ENCODE measurements at regions not wholly inside any gene's neighbourhood (a gene's known extent, or its start where the extent isn't known, plus 50 kb on each side); places are given as distances from the start of the nearest gene placed in this dataset.

GRCh38 chr5:167720259-167720658 is 571.2 kb upstream of the WWC1 start:
- Histone ChIP-seq H3K27ac (ENCODE audit: extremely low read length, insufficient read depth, low read length) (no peak overlapping the region), H4K20me1 (ENCODE audit: insufficient read depth, low read length) (no peaks in the 10 kb centered on the region), H3K9ac (ENCODE audit: insufficient read depth, low read depth, low read length) (no peak overlapping the region), H3K79me2 (ENCODE audit: insufficient read depth, low read length) (no peaks in the 10 kb centered on the region), H3K4me1 (ENCODE audit: insufficient read depth, low read length) (no peaks in the 10 kb centered on the region), H3K9me3 (ENCODE audit: low read length) (no peaks in the 10 kb centered on the region), H3K27me3 (ENCODE audit: control insufficient read depth in 1 of 2, insufficient read depth in 2 of 2, low read length in 2 of 2) (no peaks in the 10 kb centered on the region), H3K4me2 (ENCODE audit: low read depth, low read length) (no peak overlapping the region), H3K4me3 (replicated peaks in 1 of 3; ENCODE audit: insufficient read depth in 1 of 3, low read depth in 2 of 3, low read length in 3 of 3) (no peak overlapping the region), H2AFZ (ENCODE audit: low read length) (no peak overlapping the region), H3K36me3 (replicated peaks in 1 of 2; ENCODE audit: control insufficient read depth in 1 of 2, insufficient read depth in 2 of 2, low read length in 2 of 2) (no peaks in the 10 kb centered on the region)
- no peak for DNase-seq (ENCODE audit: low spot score)
- TF ChIP-seq ZNF136 (CRISPR knock-in tag; IDR thresholded peaks at IDR 0.05; ENCODE audit: low read depth) (no peak), ZNF672 (CRISPR knock-in tag; IDR thresholded peaks at IDR 0.05) (no peak), CENPX (CRISPR knock-in tag; IDR thresholded peaks at IDR 0.05) (no peak), ZNF709 (CRISPR knock-in tag; IDR thresholded peaks at IDR 0.05) (no peak), JUN (CRISPR knock-in tag; IDR thresholded peaks at IDR 0.05) (no peak)
- 32% methylated on average over 3 of the region's 3 CpGs for WGBS (ENCODE audit: low lambda C conversion rate)
- in situ Hi-C loops (cut with HindIII; ENCODE audit: extremely low pct_ligation_motif_present, low pct_unique_long_range_greater_than_20kb) (loop anchor here (5.0 to 10.0 kb wide), 3 partner anchors 305 to 505 kb away; no protein-coding TSS in a partner anchor), intact Hi-C loops (cut with micrococcal nuclease; ENCODE audit: unreplicated experiment) (no loop called here)
- FAIRE-seq, result no peak
- CTCF ChIA-PET (ENCODE audit: low intra/inter-chr PET ratio, low total read pairs), result no interaction called here
- ATAC-seq, result no peak
- BruUV-seq (replicated peaks), result no TSS peak
- POLR2A ChIA-PET, result no interaction called here

GRCh38 chr5:167720676-167721260 is 570.7 kb upstream of the WWC1 start:
- in situ Hi-C loops (cut with HindIII; ENCODE audit: extremely low pct_ligation_motif_present, low pct_unique_long_range_greater_than_20kb), result loop anchor here (5.0 to 10.0 kb wide), 3 partner anchors 304 to 504 kb away; no protein-coding TSS in a partner anchor
- Histone ChIP-seq H3K36me3 (replicated peaks in 1 of 2; ENCODE audit: control insufficient read depth in 1 of 2, insufficient read depth in 2 of 2, low read length in 2 of 2) (no peaks in the 10 kb centered on the region), H3K27me3 (ENCODE audit: control insufficient read depth in 1 of 2, insufficient read depth in 2 of 2, low read length in 2 of 2) (no peaks in the 10 kb centered on the region), H3K9ac (ENCODE audit: insufficient read depth, low read depth, low read length) (no peak overlapping the region), H3K79me2 (ENCODE audit: insufficient read depth, low read length) (no peaks in the 10 kb centered on the region), H3K4me1 (ENCODE audit: insufficient read depth, low read length) (no peaks in the 10 kb centered on the region), H3K4me3 (replicated peaks in 1 of 3; ENCODE audit: insufficient read depth in 1 of 3, low read depth in 2 of 3, low read length in 3 of 3) (no peak overlapping the region), H3K27ac (ENCODE audit: extremely low read length, insufficient read depth, low read length) (no peak overlapping the region), H3K9me3 (ENCODE audit: low read length) (no peaks in the 10 kb centered on the region), H2AFZ (ENCODE audit: low read length) (no peak overlapping the region), H4K20me1 (ENCODE audit: insufficient read depth, low read length) (no peaks in the 10 kb centered on the region), H3K4me2 (ENCODE audit: low read depth, low read length) (no peak overlapping the region)
- intact Hi-C loops (cut with micrococcal nuclease; ENCODE audit: unreplicated experiment), result no loop called here
- FAIRE-seq (no peak), DNase-seq (ENCODE audit: low spot score) (no peak), ATAC-seq (no peak)
- no peak for TF ChIP-seq PBX3 (CRISPR knock-in tag; IDR thresholded peaks at IDR 0.05; ENCODE audit: borderline replicate concordance)
- no peak for TF ChIP-seq ZBED4 (CRISPR knock-in tag; IDR thresholded peaks at IDR 0.05; ENCODE audit: borderline replicate concordance)
- no peak for TF ChIP-seq MTF1 (CRISPR knock-in tag; IDR thresholded peaks at IDR 0.05)
- TF ChIP-seq ZNF496 (CRISPR knock-in tag; IDR thresholded peaks at IDR 0.05; ENCODE audit: insufficient replicate concordance), result no peak
- no TSS peak for BruUV-seq (replicated peaks)
- ChIA-PET POLR2A (no interaction called here), CTCF (ENCODE audit: low intra/inter-chr PET ratio, low total read pairs) (no interaction called here)
- under 1% methylated on average over 5 of the region's 5 CpGs for WGBS (ENCODE audit: low lambda C conversion rate)
